HCT116 (cell line): ENCODE measurements at regions not wholly inside any gene's neighbourhood (a gene's known extent, or its start where the extent isn't known, plus 50 kb on each side); places are given as distances from the start of the nearest gene placed in this dataset.

Experiments used
- ATAC-seq: fragments of 200-7000 bp; cut with Tn5 transposase; 2 replicates; pipeline ENCODE4 v1.9.1; 2020; ENCODE audit warnings: mild to moderate bottlenecking, moderate library complexity
- BruUV-seq: library from RNA; stranded (reverse); fragments of 400-500 nt; replicated peaks from 2 replicates; lab custom pipeline; 2021; lab: Mats Ljungman, UMichigan
- CTCF ChIA-PET: fragments of 300-600 bp; sonication (Branson Sonifier 250); formaldehyde crosslinking; loops from one replicate; lab custom pipeline; 2021; ENCODE audit warnings: antibody characterized with exemption; lab: Charles Lee
- POLR2A ChIA-PET: fragments of 300-600, 350-600 bp; sonication (Branson Sonifier 250); formaldehyde crosslinking; loops from one replicate; lab custom pipeline; 2021; ENCODE audit warnings: antibody characterized with exemption; lab: Charles Lee
- RAD21 ChIA-PET, 2 experiments: fragments of 300-600 bp; sonication (Branson Sonifier 250); formaldehyde crosslinking; loops; one replicate each; lab custom pipeline; 2023; ENCODE audit warnings: low total read pairs in 2 of 2; ENCODE audit not compliant: uncharacterized antibody in 2 of 2, unreplicated experiment in 2 of 2, low non-redundant PET in 1 of 2; lab: Charles Lee
- DNase-seq: peaks from one replicate; pipeline ENCODE4 v3.0.0-alpha.2; 2010; ENCODE audit warnings: low read depth, low spot score
- H2AFZ ChIP-seq: fragments of 200-600 bp; shearing (Covaris generic), sonication (generic); 2 replicates; pipeline ENCODE4 v1.6.1; 2017; ENCODE audit warnings: low read depth, mixed run types, mixed read lengths, antibody characterized with exemption, low read length; ENCODE audit not compliant: poor library complexity, severe bottlenecking
- H3K27ac ChIP-seq: 2 replicates; pipeline ENCODE4 v1.5.1; 2012; ENCODE audit warnings: low read depth, low read length
- H3K27me3 ChIP-seq: fragments of 200-600 bp; sonication (generic); 2 replicates; pipeline ENCODE4 v1.6.1; 2016; ENCODE audit warnings: mixed run types, low read length, mixed read lengths; ENCODE audit not compliant: insufficient read depth
- H3K36me3 ChIP-seq, 2 experiments: fragments of 200-500 bp in 1 of 2; fragments of 200-600 bp in 1 of 2; sonication (Bioruptor generic) in 1 of 2; sonication (generic) in 1 of 2; 2 replicates each; pipeline versions ENCODE4 v1.5.1 to v1.6.1; 2014 to 2016; ENCODE audit warnings: low read length in 2 of 2, inconsistent platforms in 1 of 2, mixed read lengths in 1 of 2, mixed run types in 1 of 2; ENCODE audit not compliant: insufficient read depth in 2 of 2, control insufficient read depth in 1 of 2
- H3K4me1 ChIP-seq, 2 experiments: fragments of 200-600 bp in 1 of 2; sonication (generic) in 1 of 2; 2 replicates each; pipeline versions ENCODE4 v1.5.1 to v1.6.1; 2012 to 2017; ENCODE audit warnings: low read length in 2 of 2, inconsistent platforms in 1 of 2, mild to moderate bottlenecking in 1 of 2, mixed read lengths in 1 of 2, mixed run types in 1 of 2, moderate library complexity in 1 of 2; ENCODE audit not compliant: insufficient read depth in 2 of 2, control insufficient read depth in 1 of 2
- H3K4me2 ChIP-seq: fragments of 200-600 bp; sonication (generic); 2 replicates; pipeline ENCODE4 v1.6.1; 2017; ENCODE audit warnings: mixed run types, low read length, mixed read lengths
- H3K4me3 ChIP-seq, 2 experiments: fragments of 200-600 bp in 1 of 2; sonication (generic) in 1 of 2; replicated peaks in 1 of 2; 2 replicates each; pipeline ENCODE4 v1.5.1; 2011 to 2016; ENCODE audit warnings: low read length in 2 of 2, control low read depth in 1 of 2, low read depth in 1 of 2, mild to moderate bottlenecking in 1 of 2, mixed read lengths in 1 of 2, mixed run types in 1 of 2
- H3K79me2 ChIP-seq: fragments of 200-600 bp; sonication (generic); 2 replicates; pipeline ENCODE4 v1.6.1; 2017; ENCODE audit warnings: mild to moderate bottlenecking, mixed run types, low read length, moderate library complexity, mixed read lengths; ENCODE audit not compliant: insufficient read depth
- H3K9ac ChIP-seq: fragments of 200-600 bp; sonication (generic); 2 replicates; pipeline ENCODE4 v1.6.1; 2016; ENCODE audit warnings: low read length, mixed read lengths
- H3K9me2 ChIP-seq: fragments of 200-600 bp; sonication (generic), shearing (Covaris generic); 2 replicates; pipeline ENCODE4 v1.6.1; 2017; ENCODE audit warnings: mixed run types, mild to moderate bottlenecking, moderate library complexity; ENCODE audit not compliant: insufficient read depth
- H3K9me3 ChIP-seq, 2 experiments: fragments of 200-500 bp in 1 of 2; fragments of 200-600 bp in 1 of 2; sonication (Bioruptor generic) in 1 of 2; sonication (generic) in 1 of 2; 2 replicates each; pipeline ENCODE4 v1.6.1; 2014 to 2017; ENCODE audit warnings: low read length in 2 of 2, mixed read lengths in 2 of 2, inconsistent platforms in 1 of 2, low read depth in 1 of 2, mild to moderate bottlenecking in 1 of 2, mixed run types in 1 of 2, moderate library complexity in 1 of 2; ENCODE audit not compliant: control insufficient read depth in 1 of 2, insufficient read depth in 1 of 2
- H4K20me1 ChIP-seq: fragments of 200-600 bp; sonication (generic), shearing (Covaris generic); 2 replicates; pipeline ENCODE4 v1.6.1; 2017; ENCODE audit warnings: mixed run types, mild to moderate bottlenecking, moderate library complexity; ENCODE audit not compliant: insufficient read depth
- ATF3 ChIP-seq: IDR thresholded peaks from 2 replicates; pipeline ENCODE4 v1.6.1; 2012
- CEBPB ChIP-seq: IDR thresholded peaks from 2 replicates; pipeline ENCODE4 v1.6.1; 2012; ENCODE audit warnings: low read depth
- CTCF ChIP-seq, 3 experiments: fragments of 200-600 bp in 1 of 3; sonication (generic) in 1 of 3; IDR thresholded peaks in 2 of 3; conservative IDR thresholded peaks in 1 of 3; 2 replicates each; pipeline ENCODE4 v1.5.1; 2012 to 2017; ENCODE audit warnings: low read depth in 2 of 3, low read length in 2 of 3, antibody characterized with exemption in 1 of 3, borderline replicate concordance in 1 of 3, control low read depth in 1 of 3, mild to moderate bottlenecking in 1 of 3, mixed read lengths in 1 of 3, mixed run types in 1 of 3, moderate library complexity in 1 of 3; ENCODE audit not compliant: insufficient read depth in 1 of 3
- EGR1 ChIP-seq: IDR thresholded peaks from 2 replicates; pipeline ENCODE4 v1.6.1; 2012; ENCODE audit warnings: low read depth
- EZH2 ChIP-seq: fragments of 200-600 bp; sonication (generic); IDR thresholded peaks from 2 replicates; pipeline ENCODE4 v1.6.1; 2017; ENCODE audit warnings: antibody characterized with exemption, mixed run types
- EZH2phosphoT487 ChIP-seq: fragments of 200-600 bp; IDR thresholded peaks from 2 replicates; pipeline ENCODE4 v1.6.1; 2018; ENCODE audit warnings: antibody characterized with exemption, borderline replicate concordance
- FOSL1 ChIP-seq: IDR thresholded peaks from 2 replicates; pipeline ENCODE4 v1.6.1; 2012; ENCODE audit warnings: low read depth
- JUND ChIP-seq: IDR thresholded peaks from 2 replicates; pipeline ENCODE4 v1.6.1; 2012
- MAX ChIP-seq: IDR thresholded peaks from 2 replicates; pipeline ENCODE4 v1.6.1; 2012
- POLR2AphosphoS5 ChIP-seq: IDR thresholded peaks from 2 replicates; pipeline ENCODE4 v1.6.1; 2011; ENCODE audit warnings: mild to moderate bottlenecking, low read depth, low read length, moderate library complexity
- RAD21 ChIP-seq: IDR thresholded peaks from 2 replicates; pipeline ENCODE4 v1.6.1; 2012; ENCODE audit warnings: low read depth, mild to moderate bottlenecking
- REST ChIP-seq: IDR thresholded peaks from 2 replicates; pipeline ENCODE4 v1.6.1; 2012; ENCODE audit warnings: low read depth
- SIN3A ChIP-seq: IDR thresholded peaks from 2 replicates; pipeline ENCODE4 v1.6.1; 2012; ENCODE audit warnings: low read depth
- SP1 ChIP-seq: IDR thresholded peaks from 2 replicates; pipeline ENCODE4 v1.6.1; 2012; ENCODE audit warnings: low read depth
- SRF ChIP-seq: IDR thresholded peaks from 2 replicates; pipeline ENCODE4 v1.6.1; 2012; ENCODE audit warnings: low read depth
- TCF7L2 ChIP-seq: IDR thresholded peaks from 2 replicates; pipeline ENCODE4 v1.7.0; 2011; ENCODE audit warnings: borderline replicate concordance, inconsistent platforms; ENCODE audit not compliant: insufficient read depth, insufficient read length; ENCODE audit errors: extremely low read depth
- YY1 ChIP-seq: IDR thresholded peaks from 2 replicates; pipeline ENCODE4 v1.6.1; 2011; ENCODE audit warnings: low read length, low read depth, moderate library complexity, mild to moderate bottlenecking; ENCODE audit not compliant: insufficient replicate concordance; ENCODE audit errors: extremely low read depth
- ZBTB33 ChIP-seq: IDR thresholded peaks from 2 replicates; pipeline ENCODE4 v1.6.1; 2011; ENCODE audit warnings: mild to moderate bottlenecking, low read length, moderate library complexity; ENCODE audit not compliant: insufficient replicate concordance; ENCODE audit errors: extremely low read depth
- ZFX ChIP-seq: fragments of 450-650 bp; IDR thresholded peaks from 2 replicates; pipeline ENCODE4 v1.6.1; 2017
- ZNF274 ChIP-seq: fragments of 200-500 bp; sonication (Bioruptor generic); IDR thresholded peaks from 2 replicates; pipeline ENCODE4 v1.6.1; 2014; ENCODE audit warnings: mild to moderate bottlenecking, low read depth, low read length, inconsistent platforms
- intact Hi-C: fragments of 100-400 bp; cut with micrococcal nuclease; formaldehyde crosslinking; loops from 2 replicates; pipeline ENCODE4 v1.10.0; 2022

- ATAC-seq: no peak
- H3K27me3 ChIP-seq: no peaks in the 10 kb centered on the region
- CTCF ChIA-PET: no interaction called here
- H3K79me2 ChIP-seq: no peaks in the 10 kb centered on the region
- TF ChIP-seq CEBPB (no peak), ZBTB33 (no peak), EZH2 (no peak), POLR2AphosphoS5 (no peak), EGR1 (no peak), FOSL1 (no peak), RAD21 (no peak), JUND (no peak), SRF (no peak), ATF3 (no peak), TCF7L2 (no peak), SP1 (no peak), MAX (no peak), CTCF (IDR thresholded peaks at IDR 0.05 in 2 of 3, conservative IDR thresholded peaks at IDR 0.05 in 1 of 3; ENCODE audit: borderline replicate concordance in 1 of 3, insufficient read depth in 1 of 3, low read depth in 2 of 3, low read length in 2 of 3) (no peak), EZH2phosphoT487 (no peak), ZFX (no peak), REST (no peak), SIN3A (no peak), ZNF274 (no peak), YY1 (no peak)
- TF ChIP-seq, all 23 proteins: peak for 0
- ChIA-PET POLR2A (interaction anchor here (0.9 kb wide), 1 partner anchor 142 kb away, joined by 5 read pairs; no protein-coding TSS in a partner anchor), RAD21 (no interaction called here)
- Histone ChIP-seq H3K9me3 (no peaks in the 10 kb centered on the region), H3K36me3 (no peaks in the 10 kb centered on the region), H3K9me2 (no peaks in the 10 kb centered on the region), H3K27ac (no peak overlapping the region), H2AFZ (no peak overlapping the region), H3K9ac (no peak overlapping the region), H3K4me1 (peaks cover 0 to 6% of the 10 kb centered on the region in 2 experiments; a peak in 3 of 4 replicates), H4K20me1 (no peaks in the 10 kb centered on the region), H3K4me3 (no peak overlapping the region), H3K4me2 (no peak overlapping the region)
- DNase-seq: no peak
- intact Hi-C loops: no loop called here
- BruUV-seq: no TSS peak
These were observed 170.8 kb upstream of the ZNF217 start for GRCh38 chr20:53764415-53764800.
